Astrocyte of the spinal cord (primary cell): ENCODE measurements at regions not wholly inside any gene's neighbourhood (a gene's known extent, or its start where the extent isn't known, plus 50 kb on each side); places are given as distances from the start of the nearest gene placed in this dataset.

Source experiments
- DNase-seq: peaks from one replicate; pipeline ENCODE4 v3.0.0; 2011; ENCODE audit warnings: low read depth, low spot score
- H3K4me3 ChIP-seq: 2 replicates; pipeline ENCODE4 v1.5.1; 2011; ENCODE audit warnings: low read depth, mild to moderate bottlenecking, low read length, moderate library complexity
- CTCF ChIP-seq: IDR thresholded peaks from 2 replicates; pipeline ENCODE4 v1.5.1; 2012; ENCODE audit warnings: low read depth, mild to moderate bottlenecking, low read length, inconsistent platforms
- in situ Hi-C: cut with HindIII; loops from 2 replicates; pipeline ENCODE4 v1.10.0; 2017; ENCODE audit warnings: low sequenced_read_pairs

GRCh38 chr10:65204999-65205398, 1683.8 kb downstream of the REEP3 start:
- no peak overlapping the region for H3K4me3 ChIP-seq
- no peak for TF ChIP-seq CTCF
- in situ Hi-C loops: no loop called here
- no peak for DNase-seq

- H3K4me3 ChIP-seq: no peak overlapping the region
- TF ChIP-seq CTCF: no peak
- no peak for DNase-seq
- in situ Hi-C loops: no loop called here
These were observed 1692.0 kb downstream of the REEP3 start for GRCh38 chr10:65213170-65213569.

GRCh38 chr10:65219444-65219843, 1698.2 kb downstream of the REEP3 start:
- H3K4me3 ChIP-seq: no peak overlapping the region
- in situ Hi-C loops: no loop called here
- DNase-seq: no peak
- no peak for TF ChIP-seq CTCF

- in situ Hi-C loops: no loop called here
- H3K4me3 ChIP-seq: no peak overlapping the region
- TF ChIP-seq CTCF: no peak
- no peak for DNase-seq
These were observed 1694.7 kb upstream of the LRRTM3 start for GRCh38 chr10:65231148-65231547.

- H3K4me3 ChIP-seq: no peak overlapping the region
- no peak for TF ChIP-seq CTCF
- in situ Hi-C loops: no loop called here
- DNase-seq: no peak
These were observed 1691.6 kb upstream of the LRRTM3 start for GRCh38 chr10:65234261-65234660.

GRCh38 chr10:65235266-65235665, 1690.6 kb upstream of the LRRTM3 start:
- in situ Hi-C loops: no loop called here
- no peak for TF ChIP-seq CTCF
- DNase-seq: no peak
- no peak overlapping the region for H3K4me3 ChIP-seq

GRCh38 chr10:65235846-65236245, 1690.0 kb upstream of the LRRTM3 start:
- DNase-seq: no peak
- no peak overlapping the region for H3K4me3 ChIP-seq
- no peak for TF ChIP-seq CTCF
- in situ Hi-C loops: no loop called here
